ENCODE measurements at regions not wholly inside any gene's neighbourhood (a gene's known extent, or its start where the extent isn't known, plus 50 kb on each side); places are given as distances from the start of the nearest gene placed in this dataset.

GRCh38 chr2:15720561-15721307 lies 129.1 kb downstream of the DDX1 start:
- H3K4me1 ChIP-seq (ENCODE audit: insufficient read depth, low read length) = no peaks in the 10 kb centered on the region
- H3K4me3 ChIP-seq (ENCODE audit: insufficient read depth, low read length) = no peak overlapping the region
- no peak overlapping the region for H3K27ac ChIP-seq (ENCODE audit: low read depth, low read length)
- no peak for DNase-seq (ENCODE audit: insufficient read length, low spot score, missing footprints)
- no peak overlapping the region for H2AFZ ChIP-seq (ENCODE audit: low read length)
- H3K4me2 ChIP-seq (ENCODE audit: insufficient read depth, low read length) = no peak overlapping the region
- H4K20me1 ChIP-seq (ENCODE audit: insufficient read depth, low read length) = no peaks in the 10 kb centered on the region
- TF ChIP-seq CTCF (IDR thresholded peaks at IDR 0.05; ENCODE audit: extremely low read depth, low read depth, low read length) = no peak
- H3K27me3 ChIP-seq (ENCODE audit: insufficient read depth, low read length) = peaks cover 5% of the 10 kb centered on the region
- H3K9me3 ChIP-seq (ENCODE audit: low read depth, low read length) = no peaks in the 10 kb centered on the region
- no peaks in the 10 kb centered on the region for H3K79me2 ChIP-seq (ENCODE audit: insufficient read depth, low read length)
- H3K36me3 ChIP-seq (ENCODE audit: insufficient read depth, low read length) = no peaks in the 10 kb centered on the region

GRCh38 chr2:15721411-15722067 lies 129.9 kb downstream of the DDX1 start:
- H3K36me3 ChIP-seq (ENCODE audit: insufficient read depth, low read length) = no peaks in the 10 kb centered on the region

GRCh38 chr2:15722980-15723379 lies 131.3 kb downstream of the DDX1 start:
- no peak for TF ChIP-seq CTCF (IDR thresholded peaks at IDR 0.05; ENCODE audit: extremely low read depth, low read depth, low read length)
- Histone ChIP-seq H3K4me1 (ENCODE audit: insufficient read depth, low read length) (no peaks in the 10 kb centered on the region), H2AFZ (ENCODE audit: low read length) (no peak overlapping the region), H3K27me3 (ENCODE audit: insufficient read depth, low read length) (peaks cover 5% of the 10 kb centered on the region), H3K79me2 (ENCODE audit: insufficient read depth, low read length) (no peaks in the 10 kb centered on the region), H3K36me3 (ENCODE audit: insufficient read depth, low read length) (no peaks in the 10 kb centered on the region), H3K27ac (ENCODE audit: low read depth, low read length) (no peak overlapping the region), H3K9me3 (ENCODE audit: low read depth, low read length) (no peaks in the 10 kb centered on the region), H4K20me1 (ENCODE audit: insufficient read depth, low read length) (no peaks in the 10 kb centered on the region), H3K4me3 (ENCODE audit: insufficient read depth, low read length) (no peak overlapping the region), H3K4me2 (ENCODE audit: insufficient read depth, low read length) (no peak overlapping the region)
- no peak for DNase-seq (ENCODE audit: insufficient read length, low spot score, missing footprints)

More at GRCh38 chr2:15721411-15722067, 129.9 kb downstream of the DDX1 start:
- no peaks in the 10 kb centered on the region for H4K20me1 ChIP-seq (ENCODE audit: insufficient read depth, low read length)
- no peak overlapping the region for H3K4me3 ChIP-seq (ENCODE audit: insufficient read depth, low read length)
- peaks cover 5% of the 10 kb centered on the region for H3K27me3 ChIP-seq (ENCODE audit: insufficient read depth, low read length)
- no peaks in the 10 kb centered on the region for H3K79me2 ChIP-seq (ENCODE audit: insufficient read depth, low read length)
- TF ChIP-seq CTCF (IDR thresholded peaks at IDR 0.05; ENCODE audit: extremely low read depth, low read depth, low read length) = no peak
- DNase-seq (ENCODE audit: insufficient read length, low spot score, missing footprints) = no peak
- no peak overlapping the region for H3K27ac ChIP-seq (ENCODE audit: low read depth, low read length)
- no peaks in the 10 kb centered on the region for H3K9me3 ChIP-seq (ENCODE audit: low read depth, low read length)
- no peaks in the 10 kb centered on the region for H3K4me1 ChIP-seq (ENCODE audit: insufficient read depth, low read length)
- H2AFZ ChIP-seq (ENCODE audit: low read length) = no peak overlapping the region
- no peak overlapping the region for H3K4me2 ChIP-seq (ENCODE audit: insufficient read depth, low read length)

- DNase-seq (ENCODE audit: insufficient read length, low spot score, missing footprints) = no peak
- Histone ChIP-seq H3K27ac (ENCODE audit: low read depth, low read length) (no peak overlapping the region), H3K79me2 (ENCODE audit: insufficient read depth, low read length) (no peaks in the 10 kb centered on the region), H3K27me3 (ENCODE audit: insufficient read depth, low read length) (peaks cover 8% of the 10 kb centered on the region), H4K20me1 (ENCODE audit: insufficient read depth, low read length) (no peaks in the 10 kb centered on the region), H3K9me3 (ENCODE audit: low read depth, low read length) (no peaks in the 10 kb centered on the region), H3K4me1 (ENCODE audit: insufficient read depth, low read length) (no peaks in the 10 kb centered on the region), H3K4me2 (ENCODE audit: insufficient read depth, low read length) (no peak overlapping the region), H3K4me3 (ENCODE audit: insufficient read depth, low read length) (no peak overlapping the region), H2AFZ (ENCODE audit: low read length) (no peak overlapping the region), H3K36me3 (ENCODE audit: insufficient read depth, low read length) (no peaks in the 10 kb centered on the region)
- no peak for TF ChIP-seq CTCF (IDR thresholded peaks at IDR 0.05; ENCODE audit: extremely low read depth, low read depth, low read length)
These were observed 132.6 kb downstream of the DDX1 start for GRCh38 chr2:15724235-15724634.

All from osteoblast (primary cell).